GM21390 (cell line): ENCODE measurements at regions not wholly inside any gene's neighbourhood (a gene's known extent, or its start where the extent isn't known, plus 50 kb on each side); places are given as distances from the start of the nearest gene placed in this dataset.

ENCODE experiments used
- ATAC-seq: cut with Tn5 transposase; IDR thresholded peaks from one replicate; pipeline ENCODE4 v1.9.1; 2021; ENCODE audit not compliant: unreplicated experiment

GRCh38 chr13:103263448-103263847, 197.2 kb upstream of the SLC10A2 start:
- ATAC-seq, result no peak

- ATAC-seq, result no peak
These were observed 189.5 kb upstream of the SLC10A2 start for GRCh38 chr13:103255587-103256301.

- no peak for ATAC-seq
These were observed 183.9 kb upstream of the SLC10A2 start for GRCh38 chr13:103250071-103250470.

GRCh38 chr13:103246581-103247200, 180.5 kb upstream of the SLC10A2 start:
- no peak for ATAC-seq

- ATAC-seq, result no peak
These were observed 177.3 kb upstream of the SLC10A2 start for GRCh38 chr13:103243495-103243894.

- ATAC-seq, result no peak
These were observed 172.2 kb upstream of the SLC10A2 start for GRCh38 chr13:103238441-103238840.

DNA sequence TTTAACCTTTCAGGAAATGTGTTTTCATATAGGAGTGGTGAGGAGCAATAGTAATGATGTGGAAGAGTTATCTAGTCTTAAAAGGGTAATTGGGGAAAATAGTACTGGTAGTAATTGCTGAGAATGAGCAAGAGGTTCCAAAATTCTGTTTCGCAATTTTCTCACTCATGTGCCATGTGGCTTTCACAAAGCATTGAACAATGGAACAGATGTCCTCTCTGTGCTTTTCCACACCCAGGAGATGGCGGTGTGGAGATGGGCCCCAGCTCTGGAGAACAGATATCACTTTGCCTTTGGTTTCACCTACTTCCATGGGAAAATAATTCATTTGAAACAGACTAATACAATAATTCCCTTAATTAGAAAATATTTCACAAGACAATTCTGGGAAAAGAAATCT, 170.0 kb upstream of the SLC10A2 start:
- ATAC-seq, result no peak

DNA sequence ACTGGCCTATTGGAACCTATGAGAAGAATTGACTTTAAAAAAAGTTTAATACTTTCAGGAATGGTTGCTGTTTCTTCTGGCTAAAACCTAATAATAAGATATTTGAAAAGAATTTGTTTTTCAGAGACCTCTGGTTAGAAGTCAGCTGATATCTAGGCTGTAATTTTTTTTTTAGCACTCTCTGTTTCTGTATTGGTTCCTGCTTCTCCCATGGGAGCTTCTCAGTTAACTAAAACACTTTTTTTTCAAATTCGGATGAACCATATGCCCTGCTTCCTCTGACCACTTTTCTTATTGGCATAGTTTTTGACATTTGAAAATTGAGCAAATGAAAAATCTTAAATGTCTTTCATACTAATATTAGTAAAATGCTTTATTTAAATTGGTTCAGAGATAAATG, 163.5 kb upstream of the SLC10A2 start:
- ATAC-seq, result no peak

DNA sequence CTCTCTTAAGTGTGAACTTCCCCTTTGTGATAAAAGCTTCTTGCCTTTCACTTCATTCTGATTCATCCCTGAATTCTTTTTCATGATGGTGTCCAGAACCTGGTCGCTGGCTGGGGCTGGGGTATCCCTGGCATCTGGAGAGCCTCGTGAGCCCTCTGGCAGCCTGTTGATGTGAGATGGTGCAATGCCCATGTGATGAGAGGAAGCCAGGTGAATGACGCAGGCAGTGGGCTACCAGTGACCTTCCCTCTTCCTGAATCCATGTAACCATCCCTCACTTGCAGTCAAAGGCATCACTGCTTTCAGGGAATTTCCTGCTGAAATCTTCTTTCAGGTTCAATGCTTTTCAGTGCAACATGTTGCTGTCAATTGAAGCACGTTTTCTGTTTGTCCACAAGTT, 158.6 kb upstream of the SLC10A2 start:
- no peak for ATAC-seq

DNA sequence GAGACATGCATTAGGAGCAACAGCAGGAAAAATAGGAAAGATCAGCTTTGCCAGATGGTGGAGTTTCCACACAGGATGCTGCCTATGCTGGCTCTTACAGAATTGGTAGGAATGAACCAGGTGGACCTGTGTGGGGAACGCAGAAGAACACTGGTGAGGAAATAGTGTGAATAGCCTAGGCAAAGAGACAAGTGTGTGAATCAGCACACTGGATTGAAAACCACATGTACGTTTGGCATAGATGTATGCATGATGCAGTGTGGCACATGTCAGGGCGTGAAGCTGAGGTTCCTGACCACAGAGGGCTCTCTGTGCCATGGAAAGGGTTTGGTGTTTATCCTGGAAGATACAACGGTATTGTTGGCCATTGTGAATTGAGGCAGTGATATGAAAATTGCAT, 156.5 kb upstream of the SLC10A2 start:
- ATAC-seq, result no peak

DNA sequence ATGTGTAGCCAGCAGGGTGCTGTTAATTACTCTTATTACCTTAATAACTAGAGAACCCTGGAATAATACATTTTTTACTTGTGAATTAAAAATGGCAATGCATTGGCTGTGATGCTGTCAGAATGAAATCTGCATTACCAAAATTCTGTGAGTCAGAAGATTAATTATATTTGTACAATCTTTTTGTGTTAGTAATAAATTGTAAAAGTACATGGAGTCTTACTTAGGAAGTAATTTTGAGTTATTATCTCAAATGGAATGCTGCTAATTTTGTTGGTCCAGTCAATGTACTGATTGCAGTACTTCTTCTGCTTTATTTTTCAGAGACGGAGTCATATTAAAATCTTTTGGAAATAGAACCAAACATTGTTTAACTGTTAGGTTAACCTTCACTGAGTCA, 152.0 kb upstream of the SLC10A2 start:
- no peak for ATAC-seq

- ATAC-seq, result no peak
These were observed 146.9 kb upstream of the SLC10A2 start for GRCh38 chr13:103213152-103213551.

DNA sequence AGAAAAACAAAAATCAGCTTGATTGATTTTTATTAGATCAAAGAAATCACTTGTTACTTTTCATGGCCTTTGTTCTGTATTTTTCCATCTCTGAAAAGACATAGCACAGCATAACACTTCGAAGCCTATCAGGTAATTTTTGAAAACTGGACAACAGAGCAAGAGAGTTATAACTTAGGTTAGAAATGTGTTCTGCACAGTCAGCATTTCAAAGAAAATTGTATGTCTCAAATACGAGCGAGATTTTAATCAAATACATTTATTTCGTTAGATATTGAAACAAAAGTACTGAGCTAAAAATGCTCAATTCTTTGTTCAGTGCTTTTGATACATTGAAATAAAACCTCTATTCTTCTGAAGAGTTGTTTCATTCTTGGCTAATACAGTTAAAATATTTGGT, 144.1 kb upstream of the SLC10A2 start:
- ATAC-seq, result no peak

GRCh38 chr13:103203735-103204330, 137.6 kb upstream of the SLC10A2 start:
- no peak for ATAC-seq

GRCh38 chr13:103200118-103200885, 134.1 kb upstream of the SLC10A2 start:
- no peak for ATAC-seq

DNA sequence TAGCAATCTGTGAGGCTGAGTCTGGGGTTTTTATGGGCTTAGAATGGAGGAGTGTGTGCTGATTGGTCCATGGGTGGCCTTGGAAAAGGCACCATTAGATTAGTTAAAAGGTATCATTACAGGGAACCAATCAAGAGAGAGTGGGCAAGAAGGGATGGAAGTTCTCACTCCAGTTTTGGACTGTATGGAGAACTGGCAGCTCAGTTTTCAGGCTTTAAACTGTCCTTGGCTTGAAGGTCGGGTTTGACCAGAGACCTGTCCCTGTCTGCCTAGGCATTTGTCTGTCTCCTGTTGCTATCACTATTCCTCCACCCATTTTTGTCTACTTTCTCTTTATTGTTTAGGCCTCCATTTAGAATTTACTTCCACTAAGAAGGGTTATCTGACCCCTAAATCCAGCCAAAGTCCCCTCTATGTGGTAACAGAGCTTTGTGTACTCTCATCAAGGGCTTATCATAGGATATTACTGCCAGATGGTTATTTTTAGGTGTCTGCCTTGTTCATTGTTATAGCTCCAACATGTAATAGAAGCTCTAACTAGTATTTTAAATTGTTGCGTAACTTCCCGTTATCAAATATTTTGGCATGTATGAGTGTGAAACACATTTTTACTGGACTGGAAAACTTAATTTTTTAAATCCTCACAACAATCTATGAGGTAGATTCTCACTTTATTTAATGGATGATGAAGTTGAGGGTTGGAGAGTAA, 133.3 kb upstream of the SLC10A2 start:
- ATAC-seq, result no peak

DNA sequence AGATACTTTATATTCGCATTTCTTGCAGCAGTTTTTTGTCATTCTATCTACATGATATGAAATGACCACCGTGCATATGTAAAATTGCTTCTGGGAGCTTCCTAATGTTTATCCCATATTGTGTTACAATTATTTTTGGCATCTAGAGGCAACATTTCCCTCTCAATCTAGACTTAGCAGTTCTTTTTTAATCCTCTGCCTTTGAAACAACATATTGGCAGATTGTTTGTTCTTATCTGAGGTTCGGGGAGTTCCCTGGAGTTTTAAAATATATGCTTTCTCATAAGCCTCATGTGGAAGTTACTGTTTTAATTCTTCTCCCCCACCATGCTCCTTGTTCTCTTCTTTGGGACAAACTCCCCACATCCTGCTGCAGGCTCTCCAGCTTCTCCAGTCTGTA, 130.1 kb upstream of the SLC10A2 start:
- no peak for ATAC-seq

DNA sequence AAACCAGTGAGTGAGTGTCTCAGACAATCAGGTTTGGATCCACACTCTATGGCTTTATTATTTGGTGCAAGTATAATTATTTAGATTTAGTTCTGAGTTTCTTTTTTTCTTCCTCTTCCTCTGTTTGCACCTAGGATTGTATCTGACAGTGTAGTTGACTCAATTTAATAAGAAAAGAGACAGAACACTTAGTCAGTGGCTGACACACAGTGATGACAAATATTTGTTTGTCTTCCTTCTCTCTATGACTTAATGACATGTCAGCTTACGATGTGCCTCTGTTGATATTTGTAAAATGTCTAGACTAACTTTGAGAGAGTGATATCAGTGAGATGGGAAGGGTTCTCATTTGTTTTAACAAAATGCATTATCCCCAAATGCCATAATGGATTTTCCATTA, 129.5 kb upstream of the SLC10A2 start:
- ATAC-seq, result no peak

DNA sequence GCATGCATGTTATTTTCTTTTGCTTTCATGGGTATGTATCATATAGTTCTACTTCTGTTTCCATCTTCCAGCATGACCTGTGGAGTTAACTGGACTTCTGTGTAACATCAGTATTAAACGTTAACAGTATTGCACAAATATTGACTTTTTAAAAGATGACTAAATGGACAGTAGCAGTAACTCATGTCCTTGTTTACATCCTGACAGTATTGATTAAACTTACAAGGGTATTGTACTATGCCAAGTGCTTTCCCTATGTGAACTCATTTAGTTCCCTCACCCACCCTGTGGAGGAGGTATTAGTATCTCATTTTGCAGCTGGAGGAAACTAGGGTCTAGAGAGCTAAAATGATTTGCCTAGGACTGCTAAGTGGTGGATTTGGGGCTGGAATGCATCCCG, 128.7 kb upstream of the SLC10A2 start:
- no peak for ATAC-seq

- ATAC-seq, result no peak
These were observed 126.4 kb upstream of the SLC10A2 start for GRCh38 chr13:103192511-103193135.

DNA sequence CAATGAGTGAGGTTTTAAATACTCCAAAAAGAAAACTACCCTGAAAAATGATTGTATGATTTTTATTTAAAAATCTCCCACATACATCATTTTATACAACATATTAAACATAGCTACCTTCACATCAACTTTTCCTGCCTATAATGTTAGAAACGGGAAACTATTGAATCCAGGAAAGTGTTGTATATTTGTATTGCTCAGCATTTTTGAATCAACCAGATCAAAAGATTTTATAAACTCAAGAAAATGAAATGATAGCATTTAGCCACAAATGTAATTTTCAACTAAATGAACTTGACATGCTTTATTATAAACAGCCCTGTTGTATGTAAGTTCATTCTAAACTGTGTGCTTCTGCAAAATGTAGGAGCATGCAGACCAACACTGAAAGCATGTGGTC, 124.6 kb upstream of the SLC10A2 start:
- no peak for ATAC-seq
